GM18499 (cell line): ENCODE measurements at regions not wholly inside any gene's neighbourhood (a gene's known extent, or its start where the extent isn't known, plus 50 kb on each side); places are given as distances from the start of the nearest gene placed in this dataset.

Experiments
- ATAC-seq: cut with Tn5 transposase; IDR thresholded peaks from one replicate; pipeline ENCODE4 v1.9.1; 2021; ENCODE audit warnings: moderate number of reproducible peaks; ENCODE audit not compliant: insufficient read depth, unreplicated experiment

GRCh38 chr4:11636031-11636430 is 207.3 kb upstream of the HS3ST1 start:
- ATAC-seq: no peak

DNA sequence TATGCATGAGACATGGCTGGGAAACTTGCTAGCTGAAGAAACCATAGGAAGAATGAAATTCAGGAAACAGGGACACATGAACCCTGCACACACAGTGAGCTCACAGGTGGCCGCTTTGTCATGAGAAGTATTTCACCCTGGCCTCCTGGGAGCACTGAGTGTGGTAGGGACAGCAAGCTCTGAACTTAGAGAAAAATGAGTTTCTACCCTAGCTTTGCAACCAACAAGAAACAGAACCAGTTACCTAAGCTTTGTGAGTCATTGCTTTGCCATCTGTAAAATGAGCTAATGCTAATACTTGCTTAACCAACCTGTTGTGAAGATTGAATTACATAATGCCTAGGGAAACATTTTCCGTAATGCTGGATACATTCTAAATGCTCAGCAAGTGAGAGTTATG is 206.6 kb upstream of the HS3ST1 start:
- no peak for ATAC-seq

GRCh38 chr4:11634283-11634682 is 205.6 kb upstream of the HS3ST1 start:
- no peak for ATAC-seq

- ATAC-seq: no peak
Observed at GRCh38 chr4:11633430-11633829, 204.7 kb upstream of the HS3ST1 start.

GRCh38 chr4:11632483-11632882 is 203.8 kb upstream of the HS3ST1 start:
- no peak for ATAC-seq

DNA sequence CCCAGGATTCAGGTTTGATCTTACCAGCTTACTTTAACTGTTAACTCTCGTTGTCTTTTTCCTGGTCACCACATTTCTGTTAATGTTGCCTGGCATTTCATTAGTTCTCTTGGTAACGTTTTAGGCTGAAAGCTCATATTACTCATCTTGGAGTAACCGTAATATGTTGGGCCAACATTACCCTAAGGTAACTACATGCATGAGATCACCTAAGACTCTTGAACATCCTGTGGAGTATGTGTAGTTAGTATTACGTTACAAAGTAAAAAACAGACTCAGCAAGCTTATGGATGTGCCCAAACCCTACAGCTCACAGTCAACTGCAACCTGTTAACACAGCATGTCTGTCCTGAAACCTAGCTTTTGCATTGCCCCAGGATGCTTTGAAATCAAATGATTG is 203.3 kb upstream of the HS3ST1 start:
- ATAC-seq: no peak

- ATAC-seq: no peak
Observed at GRCh38 chr4:11631416-11631815, 202.7 kb upstream of the HS3ST1 start.

- ATAC-seq: no peak
Observed at GRCh38 chr4:11628093-11628725, 199.5 kb upstream of the HS3ST1 start.

GRCh38 chr4:11626066-11626465 is 197.4 kb upstream of the HS3ST1 start:
- ATAC-seq: no peak

- no peak for ATAC-seq
Observed at GRCh38 chr4:11625211-11625610, 196.5 kb upstream of the HS3ST1 start.

DNA sequence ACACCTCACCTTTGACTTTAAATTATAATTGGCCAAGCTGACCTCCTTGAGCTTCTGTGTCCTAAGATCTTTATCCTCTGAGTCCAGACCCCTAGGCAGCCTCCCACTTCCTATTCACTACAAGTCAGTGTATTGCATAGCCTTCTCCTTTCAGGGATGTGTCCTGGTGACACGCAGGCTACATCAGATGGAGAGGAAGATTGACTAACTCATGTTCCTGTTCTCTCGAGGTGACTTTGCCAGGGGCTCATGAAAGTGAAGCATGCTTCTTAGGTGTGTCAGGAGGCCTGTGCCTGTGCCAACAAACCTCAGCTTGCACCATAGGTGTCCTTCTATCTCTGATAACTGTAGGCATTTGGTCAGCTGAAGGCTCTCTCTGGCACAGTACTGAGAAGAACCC is 195.7 kb upstream of the HS3ST1 start:
- no peak for ATAC-seq

DNA sequence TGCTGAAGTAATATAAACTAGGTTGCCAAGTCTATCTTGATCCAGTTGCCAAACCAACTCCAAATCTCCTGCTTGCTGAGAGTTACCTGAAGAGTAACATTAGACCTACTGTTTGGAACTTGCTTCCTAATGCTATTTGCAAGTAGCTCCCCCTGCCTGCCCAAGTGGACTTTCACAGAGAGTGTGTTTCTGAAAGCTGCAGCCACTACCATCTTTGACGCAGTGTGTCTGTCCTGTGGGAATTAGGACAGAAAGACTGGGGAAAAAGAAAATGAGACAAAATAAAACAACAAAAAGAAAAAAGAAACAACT is 195.0 kb upstream of the HS3ST1 start:
- ATAC-seq: no peak

DNA sequence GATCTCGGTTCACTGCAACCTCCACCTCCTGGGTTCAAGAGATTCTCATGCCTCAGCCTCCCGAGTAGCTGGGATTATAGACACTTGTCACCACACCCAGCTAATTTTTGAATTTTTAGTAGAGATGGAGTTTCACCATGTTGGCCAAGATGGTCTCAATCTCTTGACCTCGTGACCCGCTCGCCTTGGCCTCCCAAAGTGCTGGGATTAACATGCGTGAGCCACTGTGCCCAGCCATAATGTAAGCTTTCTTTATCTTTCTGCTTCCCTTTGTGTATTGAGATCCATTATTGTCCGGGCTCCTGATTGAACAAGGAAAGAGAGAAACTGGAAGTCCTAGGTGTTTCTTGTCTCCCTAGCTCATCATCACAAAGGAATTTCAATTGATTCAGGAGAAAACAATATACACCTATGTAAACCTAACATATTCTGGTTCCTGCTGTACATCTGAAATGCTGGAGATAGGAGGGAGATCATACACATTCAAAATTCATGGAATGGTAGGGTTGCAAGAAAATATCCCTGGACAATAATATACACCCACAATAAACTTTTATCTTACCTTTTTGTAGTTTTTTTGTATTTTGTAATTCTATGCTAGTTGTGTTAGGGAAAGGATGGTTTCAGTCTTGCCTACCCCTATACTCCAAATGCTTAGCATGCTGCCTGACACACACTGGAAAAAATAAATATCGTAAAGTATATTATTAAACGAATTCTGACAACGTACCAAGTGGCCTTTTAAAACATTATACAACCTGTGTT is 194.4 kb upstream of the HS3ST1 start:
- no peak for ATAC-seq

- ATAC-seq: no peak
Observed at GRCh38 chr4:11620861-11621260, 192.2 kb upstream of the HS3ST1 start.

DNA sequence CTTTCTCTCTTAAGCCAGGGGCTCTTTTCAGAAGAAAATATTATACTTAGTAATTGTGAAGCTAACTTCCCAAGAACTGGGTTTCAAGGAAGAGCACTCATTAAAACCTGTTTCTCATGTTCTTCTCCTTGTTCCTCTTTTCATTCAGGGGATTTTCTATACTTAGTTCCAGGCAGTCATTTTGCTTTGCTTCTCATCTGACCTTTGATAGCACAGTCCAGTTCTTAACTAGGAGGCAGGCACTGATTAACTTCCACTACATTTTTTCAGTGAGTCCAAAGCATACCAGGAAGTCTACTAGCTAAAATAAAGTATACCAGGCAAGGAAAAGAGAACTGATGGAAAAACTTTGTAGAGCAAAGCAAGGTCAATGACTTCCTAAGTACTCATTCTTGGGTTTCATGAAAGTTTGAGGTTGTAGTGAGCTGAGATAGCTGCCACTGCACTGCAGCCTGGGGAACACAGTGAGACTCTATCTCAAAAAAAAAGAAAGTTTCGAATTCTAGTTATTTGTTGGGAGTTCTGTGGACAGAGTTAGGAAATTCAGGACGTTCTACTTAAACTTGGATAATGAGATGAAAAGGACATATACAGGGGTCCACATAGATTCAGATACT is 190.1 kb upstream of the HS3ST1 start:
- ATAC-seq: no peak

DNA sequence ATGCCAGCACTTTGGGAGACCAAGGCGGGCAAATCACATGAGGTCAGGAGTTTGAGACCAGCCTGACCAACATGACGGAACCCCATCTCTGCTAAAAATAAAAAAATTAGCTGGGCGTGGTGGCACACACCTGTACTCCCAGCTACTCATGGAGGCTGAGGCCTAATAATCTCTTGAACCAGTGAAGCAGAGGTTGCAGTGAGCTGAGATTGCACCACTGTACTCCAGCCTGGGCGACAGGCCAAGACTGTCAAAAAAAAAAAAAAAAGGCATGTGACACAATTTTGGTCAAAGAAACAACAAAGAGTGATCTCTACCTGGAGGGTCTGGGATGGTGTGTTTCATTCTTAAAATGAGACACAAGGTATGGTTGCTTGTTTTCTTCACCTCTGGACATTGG is 188.2 kb upstream of the HS3ST1 start:
- no peak for ATAC-seq

DNA sequence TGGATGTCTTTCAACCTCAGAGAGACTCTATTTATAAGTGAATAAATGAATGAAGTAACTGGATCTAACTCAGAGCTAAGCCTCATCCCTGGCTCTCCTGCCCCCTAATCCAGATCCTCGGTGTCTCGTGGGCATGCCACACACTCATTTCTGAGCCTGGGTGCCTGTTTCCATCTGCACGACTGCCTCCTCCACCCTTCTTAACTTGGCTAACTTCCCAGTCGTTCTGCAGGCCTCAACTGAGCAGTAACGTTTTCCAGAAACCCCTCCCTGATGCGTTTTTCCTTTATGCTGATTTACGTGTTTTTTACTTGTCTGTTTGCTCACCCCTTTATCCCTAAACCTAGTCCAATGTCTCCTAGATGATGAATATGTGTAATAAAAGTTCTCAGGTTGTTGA is 186.9 kb upstream of the HS3ST1 start:
- no peak for ATAC-seq

- ATAC-seq: no peak
Observed at GRCh38 chr4:11614426-11614825, 185.7 kb upstream of the HS3ST1 start.

GRCh38 chr4:11611868-11612267 is 183.2 kb upstream of the HS3ST1 start:
- ATAC-seq: no peak

DNA sequence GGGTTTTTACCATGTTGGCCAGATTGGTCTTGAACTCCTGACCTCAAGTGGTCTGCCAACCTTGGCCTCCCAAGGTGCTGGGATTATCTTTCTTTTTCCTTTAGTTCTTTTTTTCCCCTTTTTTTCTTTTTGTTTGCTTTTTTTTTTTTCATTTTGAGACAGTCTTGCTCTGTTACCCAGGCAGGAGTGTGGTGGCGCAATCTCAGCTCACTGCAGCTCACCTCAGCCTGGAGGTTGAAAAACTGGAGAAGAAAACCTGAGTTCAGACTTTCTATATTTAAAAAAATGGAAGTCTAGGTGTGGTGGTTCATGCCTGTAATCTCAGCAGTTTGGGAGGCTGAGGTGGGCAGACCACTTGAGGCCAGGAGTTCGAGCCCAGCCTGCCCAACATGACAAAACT is 181.1 kb upstream of the HS3ST1 start:
- ATAC-seq: no peak

GRCh38 chr4:11608992-11609391 is 180.3 kb upstream of the HS3ST1 start:
- no peak for ATAC-seq

DNA sequence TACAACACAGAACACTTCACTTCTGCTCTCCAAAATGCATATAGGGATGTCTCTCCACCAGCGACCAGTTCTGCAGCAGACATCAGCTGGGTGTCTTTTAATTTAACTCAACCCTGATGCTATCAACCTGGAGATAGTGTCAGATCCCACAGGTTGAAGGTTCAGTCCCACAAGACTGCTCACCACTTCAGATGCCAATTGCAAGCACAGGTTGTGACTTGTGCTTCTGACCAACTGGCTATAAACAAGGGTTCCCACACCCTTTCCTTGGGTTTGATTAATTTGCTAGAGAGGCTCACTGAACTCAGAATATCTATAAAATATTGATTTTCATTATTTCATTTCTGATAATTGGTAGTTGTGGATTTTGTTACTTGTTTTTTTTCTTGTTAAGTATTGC is 177.4 kb upstream of the HS3ST1 start:
- no peak for ATAC-seq
